ENCODE measurements at regions not wholly inside any gene's neighbourhood (a gene's known extent, or its start where the extent isn't known, plus 50 kb on each side); places are given as distances from the start of the nearest gene placed in this dataset.

- Histone ChIP-seq H3K9ac (ENCODE audit: low read depth, low read length) (no peak overlapping the region), H3K9me3 (ENCODE audit: insufficient read depth, low read depth, low read length) (no peaks in the 10 kb centered on the region), H3K27me3 (ENCODE audit: insufficient read depth, low read length) (no peaks in the 10 kb centered on the region), H3K4me3 (ENCODE audit: low read length) (no peak overlapping the region), H3K36me3 (ENCODE audit: insufficient read depth, low read depth, low read length) (no peaks in the 10 kb centered on the region), H3K4me1 (ENCODE audit: insufficient read depth, low read length) (no peaks in the 10 kb centered on the region), H3K27ac (ENCODE audit: low read length) (no peak overlapping the region)
Measured at GRCh38 chr5:89900346-89900745, 509.2 kb downstream of the CETN3 start.

DNA sequence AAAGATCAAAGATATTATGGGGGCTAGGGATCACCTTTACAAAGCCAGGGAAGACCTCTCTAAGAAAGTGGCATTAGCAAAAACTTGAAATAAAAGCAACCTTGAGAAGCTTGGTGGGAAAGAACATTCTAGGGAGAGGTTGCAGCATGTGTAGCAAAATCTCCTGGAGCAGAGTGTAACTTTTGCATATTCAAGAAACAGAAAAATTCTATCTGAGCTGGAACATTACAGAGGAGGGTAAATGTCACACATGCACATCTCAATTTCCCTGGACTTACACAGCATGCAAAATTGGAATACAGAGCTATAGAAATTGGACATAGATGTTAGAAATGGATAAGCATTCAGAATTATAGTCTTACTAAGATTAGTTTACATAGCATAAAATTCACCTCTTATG is 510.0 kb downstream of the CETN3 start:
- Histone ChIP-seq H3K9ac (ENCODE audit: low read depth, low read length) (no peak overlapping the region), H3K9me3 (ENCODE audit: insufficient read depth, low read depth, low read length) (peaks cover 5% of the 10 kb centered on the region; the same call in 1 of the 2 replicates), H3K27me3 (ENCODE audit: insufficient read depth, low read length) (no peaks in the 10 kb centered on the region), H3K4me3 (ENCODE audit: low read length) (no peak overlapping the region), H3K4me1 (ENCODE audit: insufficient read depth, low read length) (no peaks in the 10 kb centered on the region), H3K36me3 (ENCODE audit: insufficient read depth, low read depth, low read length) (no peaks in the 10 kb centered on the region), H3K27ac (ENCODE audit: low read length) (no peak overlapping the region)

DNA sequence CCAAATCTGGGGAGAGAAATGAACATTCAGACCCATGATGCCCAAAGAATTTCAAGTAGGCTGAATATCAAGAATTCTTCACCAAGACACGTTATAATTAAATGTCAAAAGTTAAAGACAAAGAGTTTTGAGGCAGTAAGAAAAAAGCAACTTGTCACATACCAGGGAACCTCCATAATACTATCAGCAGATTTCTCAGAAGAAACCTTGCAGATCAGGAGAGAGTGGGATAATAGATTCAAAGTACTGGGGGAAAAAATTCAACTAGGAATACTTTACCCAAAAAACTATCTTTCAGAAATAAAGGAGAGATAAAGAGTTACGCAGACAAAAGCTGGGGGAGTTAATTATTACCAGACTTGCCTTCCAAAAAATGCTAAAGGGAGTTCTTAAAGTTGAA is 516.0 kb downstream of the CETN3 start:
- H3K9ac ChIP-seq (ENCODE audit: low read depth, low read length), result no peak overlapping the region
- peaks cover 25% of the 10 kb centered on the region; the same call in 1 of the 2 replicates for H3K9me3 ChIP-seq (ENCODE audit: insufficient read depth, low read depth, low read length)
- H3K4me1 ChIP-seq (ENCODE audit: insufficient read depth, low read length), result peaks cover 11% of the 10 kb centered on the region
- H3K27ac ChIP-seq (ENCODE audit: low read length), result no peak overlapping the region
- no peaks in the 10 kb centered on the region for H3K36me3 ChIP-seq (ENCODE audit: insufficient read depth, low read depth, low read length)
- no peaks in the 10 kb centered on the region for H3K27me3 ChIP-seq (ENCODE audit: insufficient read depth, low read length)
- H3K4me3 ChIP-seq (ENCODE audit: low read length), result no peak overlapping the region

DNA sequence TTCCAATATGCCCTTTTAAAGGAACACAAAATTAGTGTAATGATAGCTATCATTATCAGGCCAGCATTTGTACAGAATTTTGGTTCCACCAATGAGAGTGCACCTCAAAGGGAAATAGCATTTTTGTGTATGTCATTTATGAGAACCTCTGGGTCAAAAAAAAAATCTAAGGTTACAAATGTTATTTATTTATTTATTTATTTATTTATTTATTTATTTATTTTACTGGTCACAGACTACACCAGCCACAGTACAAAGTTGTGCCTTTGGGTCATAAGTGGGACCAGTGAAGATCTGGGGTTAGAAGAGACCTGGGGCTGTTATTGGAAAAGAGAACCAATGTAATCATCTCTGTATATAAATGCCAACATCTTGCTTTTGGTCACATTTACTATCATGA is 523.9 kb downstream of the CETN3 start:
- H3K9ac ChIP-seq (ENCODE audit: low read depth, low read length), result no peak overlapping the region
- H3K27me3 ChIP-seq (ENCODE audit: insufficient read depth, low read length), result no peaks in the 10 kb centered on the region
- H3K9me3 ChIP-seq (ENCODE audit: insufficient read depth, low read depth, low read length), result no peaks in the 10 kb centered on the region
- H3K36me3 ChIP-seq (ENCODE audit: insufficient read depth, low read depth, low read length), result no peaks in the 10 kb centered on the region
- H3K27ac ChIP-seq (ENCODE audit: low read length), result no peak overlapping the region
- H3K4me1 ChIP-seq (ENCODE audit: insufficient read depth, low read length), result peaks cover 10% of the 10 kb centered on the region
- no peak overlapping the region for H3K4me3 ChIP-seq (ENCODE audit: low read length)

DNA sequence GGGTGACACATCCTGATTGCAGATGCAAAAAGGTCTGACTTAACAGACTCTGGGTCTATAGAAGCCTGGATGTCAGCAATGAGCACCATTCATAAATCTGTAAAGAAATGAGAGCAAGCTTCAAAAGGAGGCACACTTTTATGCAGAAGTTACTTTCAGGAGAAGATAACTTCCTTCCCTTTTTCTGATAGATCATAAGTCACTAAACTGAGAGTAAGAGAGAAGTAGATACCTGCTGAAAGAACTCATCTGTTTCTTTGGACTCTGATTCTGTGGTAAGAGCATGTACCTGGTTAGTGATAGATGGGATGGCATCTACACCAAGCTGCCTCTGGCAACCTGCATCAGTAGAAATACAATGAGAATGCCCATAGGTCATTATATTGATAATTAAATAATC is 525.6 kb downstream of the CETN3 start:
- H3K9ac ChIP-seq (ENCODE audit: low read depth, low read length), result no peak overlapping the region
- H3K27me3 ChIP-seq (ENCODE audit: insufficient read depth, low read length), result no peaks in the 10 kb centered on the region
- H3K36me3 ChIP-seq (ENCODE audit: insufficient read depth, low read depth, low read length), result no peaks in the 10 kb centered on the region
- no peaks in the 10 kb centered on the region for H3K9me3 ChIP-seq (ENCODE audit: insufficient read depth, low read depth, low read length)
- no peaks in the 10 kb centered on the region for H3K4me1 ChIP-seq (ENCODE audit: insufficient read depth, low read length)
- H3K27ac ChIP-seq (ENCODE audit: low read length), result no peak overlapping the region
- H3K4me3 ChIP-seq (ENCODE audit: low read length), result no peak overlapping the region

DNA sequence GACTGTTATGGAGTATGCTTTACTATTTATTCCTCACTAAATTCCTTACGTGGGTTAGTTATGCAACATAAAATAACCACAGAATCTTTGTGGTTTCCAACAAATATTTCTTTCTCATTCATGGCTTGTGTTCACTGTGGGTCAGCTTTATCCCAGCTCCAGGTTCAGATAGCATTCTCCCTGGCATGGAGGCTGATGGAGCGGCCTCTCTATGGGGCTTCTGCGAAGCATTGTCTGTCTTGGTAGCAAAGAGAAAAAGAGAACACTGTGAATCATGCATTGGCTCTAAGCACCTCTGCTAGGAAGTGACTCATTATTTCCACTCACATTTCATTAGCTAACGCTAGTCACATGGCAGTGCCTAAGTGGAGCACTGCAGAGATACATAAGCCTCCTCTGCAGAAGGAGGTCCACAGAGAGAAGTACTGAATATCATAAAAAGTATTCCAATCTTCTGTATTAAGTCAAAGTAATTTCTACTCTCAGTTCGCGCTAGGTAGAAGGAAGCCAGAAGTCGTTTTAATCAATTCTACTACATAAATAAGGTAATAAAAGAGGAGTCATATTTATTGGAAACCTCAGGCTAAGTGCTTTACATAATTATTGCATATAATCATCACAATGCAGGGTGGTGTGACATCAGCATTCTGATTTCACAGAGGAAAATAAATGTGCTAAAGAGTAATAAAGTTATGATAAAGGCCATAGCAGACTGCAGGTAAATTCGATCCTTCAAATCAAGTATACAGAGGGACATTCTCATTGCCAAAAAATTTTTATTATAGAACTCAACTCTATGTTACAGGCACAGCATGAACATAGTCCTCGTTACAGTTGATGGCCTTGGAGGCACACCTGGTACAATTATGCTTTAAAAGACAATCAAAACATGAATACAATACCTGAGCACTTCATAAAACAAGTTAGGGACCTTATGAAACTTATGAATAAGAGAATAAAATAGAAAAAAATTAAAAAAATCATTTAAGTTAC is 531.1 kb downstream of the CETN3 start:
- H3K4me1 ChIP-seq (ENCODE audit: insufficient read depth, low read length), result no peaks in the 10 kb centered on the region
- H3K9ac ChIP-seq (ENCODE audit: low read depth, low read length), result no peak overlapping the region
- no peak overlapping the region for H3K4me3 ChIP-seq (ENCODE audit: low read length)
- no peaks in the 10 kb centered on the region for H3K27me3 ChIP-seq (ENCODE audit: insufficient read depth, low read length)
- no peaks in the 10 kb centered on the region for H3K9me3 ChIP-seq (ENCODE audit: insufficient read depth, low read depth, low read length)
- no peaks in the 10 kb centered on the region for H3K36me3 ChIP-seq (ENCODE audit: insufficient read depth, low read depth, low read length)
- H3K27ac ChIP-seq (ENCODE audit: low read length), result no peak overlapping the region

- Histone ChIP-seq H3K9ac (ENCODE audit: low read depth, low read length) (no peak overlapping the region), H3K9me3 (ENCODE audit: insufficient read depth, low read depth, low read length) (no peaks in the 10 kb centered on the region), H3K4me1 (ENCODE audit: insufficient read depth, low read length) (no peaks in the 10 kb centered on the region), H3K27me3 (ENCODE audit: insufficient read depth, low read length) (no peaks in the 10 kb centered on the region), H3K27ac (ENCODE audit: low read length) (no peak overlapping the region), H3K36me3 (ENCODE audit: insufficient read depth, low read depth, low read length) (no peaks in the 10 kb centered on the region), H3K4me3 (ENCODE audit: low read length) (no peak overlapping the region)
Measured at GRCh38 chr5:89871906-89872305, 537.6 kb downstream of the CETN3 start.

DNA sequence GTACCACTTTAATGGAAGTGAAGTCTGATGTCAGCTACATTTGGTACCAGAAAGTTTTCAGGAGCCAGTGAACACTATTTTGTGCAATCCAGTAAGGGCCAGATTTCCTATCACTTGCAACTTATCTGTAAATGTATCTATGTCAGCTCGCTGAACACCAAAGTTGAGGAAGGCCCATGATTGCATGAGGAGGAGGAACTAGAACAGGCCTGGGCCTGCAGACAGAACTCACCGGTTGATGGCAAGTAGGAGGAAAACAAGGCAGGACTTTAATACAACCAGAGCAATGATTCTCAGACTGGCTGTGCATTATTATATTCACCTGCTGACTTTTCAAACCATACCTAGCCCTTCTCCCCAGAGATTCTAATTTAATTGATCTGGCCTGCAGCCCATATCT is 540.2 kb downstream of the CETN3 start:
- H3K9me3 ChIP-seq (ENCODE audit: insufficient read depth, low read depth, low read length), result no peaks in the 10 kb centered on the region
- no peak overlapping the region for H3K4me3 ChIP-seq (ENCODE audit: low read length)
- no peak overlapping the region for H3K27ac ChIP-seq (ENCODE audit: low read length)
- H3K36me3 ChIP-seq (ENCODE audit: insufficient read depth, low read depth, low read length), result no peaks in the 10 kb centered on the region
- H3K4me1 ChIP-seq (ENCODE audit: insufficient read depth, low read length), result no peaks in the 10 kb centered on the region; the same call in 1 of the 2 replicates
- H3K27me3 ChIP-seq (ENCODE audit: insufficient read depth, low read length), result no peaks in the 10 kb centered on the region
- no peak overlapping the region for H3K9ac ChIP-seq (ENCODE audit: low read depth, low read length)

GRCh38 chr5:89866410-89866809 is 543.1 kb downstream of the CETN3 start:
- Histone ChIP-seq H3K27me3 (ENCODE audit: insufficient read depth, low read length) (no peaks in the 10 kb centered on the region), H3K4me1 (ENCODE audit: insufficient read depth, low read length) (no peaks in the 10 kb centered on the region; the same call in 1 of the 2 replicates), H3K9ac (ENCODE audit: low read depth, low read length) (no peak overlapping the region), H3K9me3 (ENCODE audit: insufficient read depth, low read depth, low read length) (no peaks in the 10 kb centered on the region), H3K4me3 (ENCODE audit: low read length) (no peak overlapping the region), H3K36me3 (ENCODE audit: insufficient read depth, low read depth, low read length) (no peaks in the 10 kb centered on the region), H3K27ac (ENCODE audit: low read length) (no peak overlapping the region)

- no peaks in the 10 kb centered on the region for H3K9me3 ChIP-seq (ENCODE audit: insufficient read depth, low read depth, low read length)
- H3K4me1 ChIP-seq (ENCODE audit: insufficient read depth, low read length), result no peaks in the 10 kb centered on the region; the same call in 1 of the 2 replicates
- no peak overlapping the region for H3K9ac ChIP-seq (ENCODE audit: low read depth, low read length)
- no peak overlapping the region for H3K4me3 ChIP-seq (ENCODE audit: low read length)
- H3K27ac ChIP-seq (ENCODE audit: low read length), result no peak overlapping the region
- H3K36me3 ChIP-seq (ENCODE audit: insufficient read depth, low read depth, low read length), result no peaks in the 10 kb centered on the region
- no peaks in the 10 kb centered on the region for H3K27me3 ChIP-seq (ENCODE audit: insufficient read depth, low read length)
Measured at GRCh38 chr5:89864941-89865340, 544.6 kb downstream of the CETN3 start.

- no peaks in the 10 kb centered on the region; the same call in 1 of the 2 replicates for H3K9me3 ChIP-seq (ENCODE audit: insufficient read depth, low read depth, low read length)
Measured at GRCh38 chr5:89857790-89858189, 551.8 kb downstream of the CETN3 start.

GRCh38 chr5:89855417-89855816 is 554.1 kb downstream of the CETN3 start:
- peaks cover 2% of the 10 kb centered on the region for H3K4me1 ChIP-seq (ENCODE audit: insufficient read depth, low read length)
- no peak overlapping the region for H3K9ac ChIP-seq (ENCODE audit: low read depth, low read length)
- no peaks in the 10 kb centered on the region for H3K27me3 ChIP-seq (ENCODE audit: insufficient read depth, low read length)
- H3K27ac ChIP-seq (ENCODE audit: low read length), result no peak overlapping the region
- no peaks in the 10 kb centered on the region; the same call in 1 of the 2 replicates for H3K9me3 ChIP-seq (ENCODE audit: insufficient read depth, low read depth, low read length)
- H3K36me3 ChIP-seq (ENCODE audit: insufficient read depth, low read depth, low read length), result no peaks in the 10 kb centered on the region
- H3K4me3 ChIP-seq (ENCODE audit: low read length), result no peak overlapping the region

More at GRCh38 chr5:89857790-89858189, 551.8 kb downstream of the CETN3 start:
- Histone ChIP-seq H3K27me3 (ENCODE audit: insufficient read depth, low read length) (no peaks in the 10 kb centered on the region), H3K4me3 (ENCODE audit: low read length) (no peak overlapping the region), H3K27ac (ENCODE audit: low read length) (no peak overlapping the region), H3K36me3 (ENCODE audit: insufficient read depth, low read depth, low read length) (no peaks in the 10 kb centered on the region), H3K9ac (ENCODE audit: low read depth, low read length) (no peak overlapping the region), H3K4me1 (ENCODE audit: insufficient read depth, low read length) (no peaks in the 10 kb centered on the region)

Data from iPS-20b (cell line).